B cell (primary cell): ENCODE measurements at regions not wholly inside any gene's neighbourhood (a gene's known extent, or its start where the extent isn't known, plus 50 kb on each side); places are given as distances from the start of the nearest gene placed in this dataset.
"Not testable (repeated sequence)": the region's sequence is repeated elsewhere in the genome, so short reads cannot be mapped to it uniquely, and the experiment has no call there.

Experiments used
- EZH2 ChIP-seq: IDR thresholded peaks from 2 replicates; pipeline ENCODE4 v1.6.1; 2012; ENCODE audit warnings: borderline replicate concordance, low read depth, mild to moderate bottlenecking, moderate library complexity, low read length; ENCODE audit not compliant: insufficient read depth, poor library complexity, severe bottlenecking
- TF ChIP-seq, protein P1 (sequence below): fragments of 200-600 bp; IDR thresholded peaks from one replicate; pipeline ENCODE4 v1.8.0; 2022; ENCODE audit warnings: antibody characterized with exemption, mild to moderate bottlenecking

DNA sequence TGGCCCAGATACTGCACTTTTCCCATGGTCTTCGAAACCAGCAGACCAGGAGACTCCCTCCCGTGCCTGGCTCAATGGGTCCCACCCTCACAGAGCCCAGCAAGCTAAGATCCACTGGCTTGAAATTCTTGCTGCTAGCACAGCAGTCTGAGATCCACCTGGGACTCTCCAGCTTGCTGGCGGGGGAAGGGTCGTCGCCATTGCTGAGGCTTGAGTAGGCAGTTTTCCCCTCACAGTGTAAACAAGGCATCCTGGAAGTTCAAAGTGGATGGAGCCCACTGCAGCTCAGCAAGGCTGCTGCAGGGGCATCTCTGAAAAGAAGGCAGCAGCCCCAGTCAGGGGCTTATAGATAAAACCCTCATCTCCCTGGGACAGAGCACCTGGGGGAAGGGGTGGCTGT is 255.6 kb upstream of the MAGEB18 start:
- TF ChIP-seq EZH2: not testable (repeated sequence)
- TF ChIP-seq, protein P1, sequence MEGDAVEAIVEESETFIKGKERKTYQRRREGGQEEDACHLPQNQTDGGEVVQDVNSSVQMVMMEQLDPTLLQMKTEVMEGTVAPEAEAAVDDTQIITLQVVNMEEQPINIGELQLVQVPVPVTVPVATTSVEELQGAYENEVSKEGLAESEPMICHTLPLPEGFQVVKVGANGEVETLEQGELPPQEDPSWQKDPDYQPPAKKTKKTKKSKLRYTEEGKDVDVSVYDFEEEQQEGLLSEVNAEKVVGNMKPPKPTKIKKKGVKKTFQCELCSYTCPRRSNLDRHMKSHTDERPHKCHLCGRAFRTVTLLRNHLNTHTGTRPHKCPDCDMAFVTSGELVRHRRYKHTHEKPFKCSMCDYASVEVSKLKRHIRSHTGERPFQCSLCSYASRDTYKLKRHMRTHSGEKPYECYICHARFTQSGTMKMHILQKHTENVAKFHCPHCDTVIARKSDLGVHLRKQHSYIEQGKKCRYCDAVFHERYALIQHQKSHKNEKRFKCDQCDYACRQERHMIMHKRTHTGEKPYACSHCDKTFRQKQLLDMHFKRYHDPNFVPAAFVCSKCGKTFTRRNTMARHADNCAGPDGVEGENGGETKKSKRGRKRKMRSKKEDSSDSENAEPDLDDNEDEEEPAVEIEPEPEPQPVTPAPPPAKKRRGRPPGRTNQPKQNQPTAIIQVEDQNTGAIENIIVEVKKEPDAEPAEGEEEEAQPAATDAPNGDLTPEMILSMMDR: not testable (repeated sequence)
